ENCODE measurements at regions not wholly inside any gene's neighbourhood (a gene's known extent, or its start where the extent isn't known, plus 50 kb on each side); places are given as distances from the start of the nearest gene placed in this dataset.
"Not testable (repeated sequence)": the region's sequence is repeated elsewhere in the genome, so short reads cannot be mapped to it uniquely, and the experiment has no call there.

- DNase-seq: no peak
Measured at GRCh38 chr4:154983714-154984113, 202.6 kb downstream of the RBM46 start.

- no peak for DNase-seq
Measured at GRCh38 chr4:154984148-154984547, 203.1 kb downstream of the RBM46 start.

GRCh38 chr4:154984616-154985015, 203.5 kb downstream of the RBM46 start:
- DNase-seq: no peak

DNA sequence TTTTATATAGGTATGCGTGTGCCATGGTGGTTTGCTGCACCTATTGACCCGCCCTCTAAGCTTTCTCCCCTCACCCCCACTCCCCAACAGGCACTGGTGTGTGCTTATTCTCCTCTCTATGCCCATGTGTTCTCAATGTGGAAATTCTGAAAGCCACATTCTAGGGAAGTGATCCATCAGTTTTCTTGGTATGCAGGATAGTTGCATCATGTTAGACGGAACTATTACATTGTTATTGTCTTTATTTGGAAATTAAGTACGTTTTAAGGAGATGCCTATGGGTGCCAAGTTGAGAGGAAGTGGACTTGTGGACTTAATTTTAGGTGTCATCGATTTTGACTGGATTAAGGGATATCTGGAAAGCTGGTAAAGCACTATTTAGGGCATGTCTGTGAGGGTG, 204.6 kb downstream of the RBM46 start:
- DNase-seq: no peak

DNA sequence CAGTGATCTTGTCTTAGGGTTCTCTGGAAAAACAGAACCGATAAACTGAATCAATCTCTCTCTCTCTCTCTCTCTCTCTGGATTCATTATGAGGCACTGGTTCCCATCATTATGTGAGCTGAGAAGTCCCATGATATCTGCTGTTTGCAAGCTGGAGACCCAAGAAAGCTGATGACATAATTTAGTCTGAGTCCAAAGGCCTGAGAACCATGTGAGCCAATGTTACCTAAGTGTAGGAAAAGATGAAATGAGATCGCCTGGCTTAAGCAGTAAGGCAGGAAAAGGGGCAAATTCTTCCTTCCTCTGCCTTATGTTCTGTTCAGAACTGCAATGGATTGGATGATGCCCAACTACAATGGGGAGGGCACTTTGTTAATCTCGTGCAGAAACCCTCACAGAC, 207.4 kb downstream of the RBM46 start:
- DNase-seq: no peak

DNA sequence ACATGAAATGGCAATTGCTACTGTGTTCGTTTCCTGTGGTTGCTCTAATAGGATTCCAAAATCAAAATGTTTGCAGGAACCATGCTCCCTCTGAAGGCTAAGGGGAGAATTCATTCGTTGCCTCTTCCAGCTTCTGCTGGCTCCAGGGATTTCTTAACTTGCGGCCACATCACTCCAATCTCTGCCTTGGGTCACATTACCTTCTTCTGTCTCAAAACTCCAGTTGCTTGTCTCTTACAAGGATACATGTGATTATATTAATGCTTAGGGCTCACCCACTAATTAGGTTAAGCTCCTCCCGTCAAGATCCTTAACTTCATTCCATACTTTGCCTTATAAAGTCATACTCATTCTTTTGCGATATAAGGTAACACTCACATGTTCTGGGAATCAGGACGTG, 208.4 kb downstream of the RBM46 start:
- no peak for DNase-seq

- not testable (repeated sequence) for DNase-seq
Measured at GRCh38 chr4:154997866-154998265, 210.6 kb upstream of the NPY2R start.

- DNase-seq: no peak
Measured at GRCh38 chr4:154998284-154998683, 210.2 kb upstream of the NPY2R start.

GRCh38 chr4:154998773-154999172, 209.7 kb upstream of the NPY2R start:
- no peak for DNase-seq

GRCh38 chr4:154999950-155000578, 208.4 kb upstream of the NPY2R start:
- DNase-seq: no peak

DNA sequence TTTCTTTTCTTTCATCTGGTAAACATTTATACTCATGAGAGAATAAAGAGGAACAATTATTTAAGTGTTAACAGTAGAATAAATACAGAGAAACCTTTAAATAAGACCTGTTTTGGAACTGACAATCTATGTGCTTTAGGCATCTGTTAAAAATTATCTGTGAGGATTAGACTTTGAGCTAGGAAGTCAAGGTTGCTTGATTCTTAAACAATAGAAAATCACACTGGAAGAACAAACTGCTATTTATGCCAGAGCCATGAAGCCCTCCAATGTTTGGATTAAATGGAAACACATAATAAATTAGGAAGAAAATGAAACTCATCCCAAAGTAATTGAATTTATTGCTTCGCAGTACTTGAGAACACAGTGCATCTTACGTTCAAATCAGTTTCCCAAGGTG, 207.2 kb upstream of the NPY2R start:
- DNase-seq: no peak

DNA sequence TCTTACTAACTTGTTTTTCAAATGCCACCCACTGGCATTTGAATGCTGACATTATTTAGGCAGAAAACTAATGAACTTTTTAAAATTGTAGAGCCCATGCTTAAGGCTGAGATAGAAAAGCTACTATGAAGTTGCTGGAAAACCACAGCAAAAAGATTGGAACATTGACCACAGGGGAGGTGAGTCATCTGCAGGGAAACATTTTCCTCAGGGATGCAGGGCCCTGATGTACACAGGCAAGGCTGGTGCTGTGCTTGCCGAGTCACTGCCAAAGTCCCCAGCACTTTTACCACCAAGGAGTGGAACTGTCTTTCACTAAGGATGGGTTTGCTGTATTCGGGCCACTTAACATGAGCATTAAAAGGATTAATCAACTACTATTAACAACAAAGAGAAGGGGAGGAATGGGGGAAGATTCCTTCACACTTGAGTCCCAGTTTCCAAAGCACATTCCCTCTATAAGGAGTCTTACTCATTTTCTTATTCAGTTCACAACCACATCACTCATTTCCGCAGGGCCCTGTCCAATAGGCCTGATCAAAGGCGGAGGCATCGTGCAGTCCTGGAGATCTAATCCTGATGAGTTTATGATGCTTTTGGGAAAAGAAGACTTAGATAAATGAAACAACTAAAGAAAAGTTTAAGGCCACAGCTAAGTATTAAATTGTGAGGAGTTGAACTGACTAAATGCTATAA, 202.9 kb upstream of the NPY2R start:
- no peak for DNase-seq

- no peak for DNase-seq
Measured at GRCh38 chr4:155007660-155008176, 200.7 kb upstream of the NPY2R start.

GRCh38 chr4:155008389-155008788, 200.0 kb upstream of the NPY2R start:
- no peak for DNase-seq

- DNase-seq: no peak
Measured at GRCh38 chr4:155009288-155009687, 199.1 kb upstream of the NPY2R start.

GRCh38 chr4:155010376-155010775, 198.1 kb upstream of the NPY2R start:
- DNase-seq: no peak

DNA sequence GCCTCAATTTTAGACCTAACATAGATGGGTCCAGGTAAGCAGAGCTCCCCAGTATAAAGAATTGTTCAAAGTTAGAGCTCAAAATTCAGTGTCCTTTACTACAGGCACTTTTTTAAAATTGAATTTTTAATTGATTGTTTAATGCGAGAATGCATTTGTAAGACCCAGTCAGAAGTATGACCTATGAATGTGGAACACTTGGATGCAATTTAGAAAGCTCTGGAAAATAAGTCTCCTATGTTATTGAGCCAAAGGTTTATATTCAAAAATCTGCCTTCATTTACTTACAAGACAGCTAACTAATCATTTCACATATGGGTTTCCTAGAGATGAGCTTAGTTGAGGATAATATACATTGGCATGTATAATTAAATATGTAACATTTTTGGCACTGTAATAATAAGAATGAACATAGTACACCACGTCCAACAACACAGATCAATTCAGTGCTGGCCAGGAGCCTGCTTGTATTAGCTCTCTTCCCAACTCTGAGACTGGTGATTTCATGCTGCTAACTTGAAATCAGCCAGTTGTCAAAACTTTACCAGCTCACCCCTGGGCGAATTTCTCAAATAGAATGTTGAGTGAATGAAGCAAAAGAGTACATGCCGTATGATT, 197.2 kb upstream of the NPY2R start:
- no peak for DNase-seq

DNA sequence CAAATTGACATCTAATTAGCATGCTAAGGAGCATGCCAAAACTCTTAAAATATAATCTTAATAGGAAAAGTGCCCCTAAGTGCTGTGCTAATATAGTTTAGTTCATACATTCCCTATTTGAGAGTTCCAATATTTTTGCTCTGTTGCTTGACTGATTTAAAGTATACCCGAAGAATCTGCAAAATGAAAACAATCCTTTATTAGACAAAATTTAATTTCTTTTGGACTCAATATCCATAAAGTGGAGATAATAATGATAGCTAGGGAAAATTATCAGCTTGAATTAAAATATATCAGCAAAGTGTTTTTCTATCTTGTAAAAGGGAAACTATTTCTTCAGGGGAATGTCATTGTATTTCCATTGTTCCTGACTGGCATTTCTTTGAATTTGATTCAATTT, 196.0 kb upstream of the NPY2R start:
- no peak for DNase-seq

GRCh38 chr4:155017426-155017825, 191.0 kb upstream of the NPY2R start:
- no peak for DNase-seq

DNA sequence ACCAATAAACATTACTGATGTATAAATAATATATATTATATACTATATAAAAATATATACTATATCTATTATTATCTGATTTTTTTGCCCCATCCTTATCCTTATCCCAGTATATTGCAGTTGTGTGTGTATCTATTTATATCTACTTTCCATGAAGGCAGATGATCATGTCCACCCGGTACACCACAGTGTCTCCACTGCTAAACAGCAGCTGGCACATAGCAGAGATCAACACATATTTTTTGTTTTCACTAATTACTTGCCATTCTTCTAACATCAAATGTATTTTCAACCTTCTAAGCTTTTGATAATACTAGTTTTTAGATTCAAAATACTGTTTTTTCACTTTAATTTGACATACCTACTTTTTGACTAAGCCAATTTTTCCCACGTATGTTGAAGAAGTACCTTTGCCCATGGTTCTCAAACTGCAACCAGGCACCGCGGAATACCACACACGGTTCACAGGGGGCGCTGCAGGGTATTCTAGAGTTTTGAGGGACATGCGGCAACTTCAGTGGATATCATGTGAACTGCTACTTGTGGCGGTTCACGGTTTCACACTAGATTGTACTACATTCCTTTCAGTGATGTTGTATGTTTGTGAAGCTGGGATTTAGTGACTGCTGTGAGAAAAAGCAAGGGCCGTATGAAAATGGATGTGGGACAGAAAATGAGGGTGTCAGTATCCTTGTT, 182.5 kb upstream of the NPY2R start:
- DNase-seq: peak; percentile 52

GRCh38 chr4:155026715-155027114, 181.7 kb upstream of the NPY2R start:
- no peak for DNase-seq

DNA sequence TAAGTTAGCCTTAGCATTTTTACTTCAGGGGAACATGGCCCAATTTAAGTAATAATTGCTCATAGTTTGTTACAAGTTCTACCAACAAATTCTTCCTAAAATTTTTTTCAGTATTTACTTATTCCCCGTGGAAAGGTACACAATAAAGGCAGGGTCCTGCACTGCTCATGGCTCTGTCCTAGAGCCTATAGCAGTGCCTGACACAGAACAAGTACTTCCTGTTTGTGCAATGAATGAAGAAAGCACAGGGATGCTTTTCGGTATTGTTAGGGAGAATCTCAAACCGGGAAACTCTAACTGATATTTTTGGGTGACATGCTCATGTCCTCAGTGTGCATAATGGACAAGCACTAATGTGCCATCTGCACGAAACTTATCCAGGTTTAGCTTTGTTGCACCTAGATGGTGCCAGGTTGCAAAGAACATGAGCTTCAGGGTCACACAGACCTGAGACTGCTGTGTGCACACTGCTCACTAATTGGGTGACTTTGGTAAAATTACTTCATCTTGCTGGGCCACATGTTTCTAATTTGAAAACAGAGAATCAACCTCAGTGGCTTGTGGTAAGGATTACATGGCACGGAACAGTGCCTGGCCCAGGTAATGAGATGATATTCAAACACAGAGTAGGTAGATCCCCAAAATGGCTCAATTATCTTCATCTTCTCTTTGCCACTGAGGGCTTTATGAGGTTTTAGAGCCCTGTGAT, 175.8 kb upstream of the NPY2R start:
- no peak for DNase-seq

DNA sequence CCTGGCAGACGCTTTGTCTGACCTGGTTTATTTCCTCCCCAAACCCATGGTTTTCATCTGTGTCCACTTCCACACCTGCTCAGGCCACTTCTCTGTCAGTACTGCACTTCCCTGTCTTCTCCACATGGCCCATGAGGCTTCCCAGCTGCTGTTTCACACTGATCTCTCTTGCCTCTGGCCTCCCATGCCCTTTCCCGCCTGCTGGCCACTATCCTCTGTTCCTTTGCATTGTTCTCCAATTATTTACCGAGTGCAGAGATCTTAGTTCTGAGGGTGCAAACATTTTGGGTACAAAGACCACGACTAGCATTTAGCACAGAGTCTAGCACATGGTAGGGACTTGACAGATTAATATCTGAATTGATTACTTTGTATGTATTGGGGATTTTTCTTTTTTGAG, 174.8 kb upstream of the NPY2R start:
- no peak for DNase-seq
